ENCODE measurements at regions not wholly inside any gene's neighbourhood (a gene's known extent, or its start where the extent isn't known, plus 50 kb on each side); places are given as distances from the start of the nearest gene placed in this dataset.

DNA sequence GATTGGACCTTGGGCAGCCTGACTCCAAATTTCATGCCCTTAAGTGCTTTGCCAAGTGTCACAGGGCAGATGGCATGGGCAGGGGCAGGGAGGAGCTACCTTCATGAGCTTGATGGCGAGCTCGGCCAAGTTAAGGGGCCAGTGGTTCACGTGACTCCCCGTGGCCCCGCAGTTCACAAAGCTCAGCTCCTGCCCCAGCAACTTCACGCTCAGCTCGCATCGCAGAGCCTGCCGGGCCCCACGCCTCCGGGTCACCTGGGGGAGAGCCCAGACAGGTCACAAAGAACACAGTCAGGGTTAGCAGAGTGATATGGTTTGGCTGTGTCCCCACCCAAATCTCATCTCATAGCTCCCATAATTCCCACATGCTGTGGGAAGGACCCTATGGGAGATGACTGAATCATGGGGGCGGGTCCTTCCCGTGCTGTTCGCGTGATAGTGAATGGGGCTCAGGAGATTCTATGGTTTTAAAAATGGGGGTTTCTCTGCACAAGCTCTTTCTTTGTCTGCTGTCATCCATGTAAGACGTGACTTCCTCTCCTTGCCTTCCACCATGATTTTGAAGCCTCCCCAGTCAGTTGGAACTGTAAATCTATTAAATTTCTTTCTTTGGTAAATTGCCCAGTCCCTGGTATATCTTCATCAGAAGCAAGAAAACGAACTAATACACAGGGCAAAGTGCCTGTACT lies 108.1 kb downstream of the LITAF start:
- DNase-seq (ENCODE audit: low spot score, unreplicated experiment) = no peak
- peaks cover 20% of the 10 kb centered on the region for H3K9me3 Mint-ChIP-seq (ENCODE audit: low read depth)
- TF ChIP-seq CTCF (IDR thresholded peaks at IDR 0.05; ENCODE audit: unreplicated experiment) = no peak
- no peaks in the 10 kb centered on the region for H3K36me3 Mint-ChIP-seq (ENCODE audit: insufficient read depth)
- no peak overlapping the region for H3K27ac Mint-ChIP-seq
- H3K4me3 Mint-ChIP-seq (ENCODE audit: low read depth) = no peak overlapping the region
- H3K4me1 Mint-ChIP-seq (ENCODE audit: low read depth) = peaks cover 3% of the 10 kb centered on the region
- H3K27me3 Mint-ChIP-seq = peaks cover 3% of the 10 kb centered on the region

GRCh38 chr16:11479916-11480315 lies 106.8 kb downstream of the LITAF start:
- Mint-ChIP-seq H3K27me3 (peaks cover 3% of the 10 kb centered on the region), H3K4me1 (ENCODE audit: low read depth) (peaks cover 3% of the 10 kb centered on the region), H3K36me3 (ENCODE audit: insufficient read depth) (no peaks in the 10 kb centered on the region), H3K9me3 (ENCODE audit: low read depth) (peaks cover 28% of the 10 kb centered on the region), H3K27ac (no peak overlapping the region), H3K4me3 (ENCODE audit: low read depth) (no peak overlapping the region)
- no peak for TF ChIP-seq CTCF (IDR thresholded peaks at IDR 0.05; ENCODE audit: unreplicated experiment)
- no peak for DNase-seq (ENCODE audit: low spot score, unreplicated experiment)

GRCh38 chr16:11480634-11481033 lies 106.1 kb downstream of the LITAF start:
- TF ChIP-seq CTCF (IDR thresholded peaks at IDR 0.05; ENCODE audit: unreplicated experiment) = no peak
- no peak for DNase-seq (ENCODE audit: low spot score, unreplicated experiment)
- Mint-ChIP-seq H3K27me3 (peaks cover 3% of the 10 kb centered on the region), H3K27ac (no peak overlapping the region), H3K9me3 (ENCODE audit: low read depth) (peaks cover 33% of the 10 kb centered on the region), H3K4me1 (ENCODE audit: low read depth) (no peaks in the 10 kb centered on the region), H3K4me3 (ENCODE audit: low read depth) (no peak overlapping the region), H3K36me3 (ENCODE audit: insufficient read depth) (no peaks in the 10 kb centered on the region)

DNA sequence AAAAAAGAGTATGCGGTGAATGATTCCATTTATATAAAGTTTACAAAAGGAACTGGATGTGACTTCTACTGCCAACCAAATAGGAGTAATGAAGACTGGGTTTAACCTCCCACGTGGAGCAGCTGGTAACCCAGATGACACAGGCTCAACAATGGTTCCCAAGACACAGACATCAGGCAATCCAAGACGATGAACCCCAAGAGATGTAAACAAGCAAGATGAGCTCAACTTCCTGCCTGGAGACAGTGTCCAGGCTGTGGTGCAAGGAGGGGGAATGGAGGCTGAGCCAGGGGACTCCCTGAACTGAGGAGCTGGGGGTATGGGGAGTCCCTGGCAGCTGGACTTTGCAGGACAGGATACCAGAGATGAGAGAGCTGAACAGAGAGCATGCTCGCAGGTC lies 104.7 kb downstream of the LITAF start:
- Mint-ChIP-seq H3K27me3 (peaks cover 3% of the 10 kb centered on the region), H3K4me1 (ENCODE audit: low read depth) (no peaks in the 10 kb centered on the region), H3K36me3 (ENCODE audit: insufficient read depth) (no peaks in the 10 kb centered on the region), H3K4me3 (ENCODE audit: low read depth) (no peak overlapping the region), H3K9me3 (ENCODE audit: low read depth) (peaks cover 38% of the 10 kb centered on the region), H3K27ac (no peak overlapping the region)
- no peak for DNase-seq (ENCODE audit: low spot score, unreplicated experiment)
- no peak for TF ChIP-seq CTCF (IDR thresholded peaks at IDR 0.05; ENCODE audit: unreplicated experiment)

DNA sequence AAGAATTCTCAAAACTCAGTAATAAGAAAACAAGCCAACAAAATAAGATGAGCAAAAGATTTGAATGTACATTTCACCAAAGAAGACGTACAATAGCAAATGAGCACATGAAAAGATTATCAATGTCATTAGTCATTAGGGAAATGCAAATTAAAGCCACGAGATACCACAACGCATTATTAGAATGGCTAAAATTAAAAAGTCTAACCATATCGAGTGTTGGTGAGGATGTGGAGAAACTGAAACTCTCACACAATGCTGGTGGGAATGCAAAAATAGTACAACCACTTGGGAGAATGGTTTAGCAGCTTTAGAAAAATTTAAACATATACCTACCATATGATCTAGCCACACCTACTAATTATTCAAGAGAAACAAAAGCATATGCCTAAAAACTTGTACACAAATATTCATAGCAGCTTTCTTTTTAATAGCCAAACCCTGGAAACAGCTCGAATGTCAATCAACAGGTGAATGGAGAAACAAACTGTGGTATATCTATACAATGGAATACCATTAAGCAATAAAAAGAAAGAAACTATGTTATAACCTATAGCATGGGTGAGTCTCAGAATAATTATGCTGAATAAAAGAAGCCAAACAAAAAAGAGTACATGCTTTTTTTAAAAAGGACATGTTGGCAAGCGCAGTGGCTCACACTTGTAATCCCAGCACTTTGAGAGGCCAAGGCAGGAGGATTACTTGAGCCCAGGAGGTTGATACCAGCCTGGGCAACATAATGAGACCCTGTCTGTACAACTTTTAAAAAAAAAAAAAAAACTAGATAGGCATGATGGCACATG lies 103.6 kb downstream of the LITAF start:
- H3K27ac Mint-ChIP-seq = no peak overlapping the region

More for the DNA sequence above, 103.6 kb downstream of the LITAF start:
- no peak for TF ChIP-seq CTCF (IDR thresholded peaks at IDR 0.05; ENCODE audit: unreplicated experiment)
- no peak for DNase-seq (ENCODE audit: low spot score, unreplicated experiment)
- Mint-ChIP-seq H3K4me3 (ENCODE audit: low read depth) (no peak overlapping the region), H3K27me3 (peaks cover 3% of the 10 kb centered on the region), H3K4me1 (ENCODE audit: low read depth) (no peaks in the 10 kb centered on the region), H3K36me3 (ENCODE audit: insufficient read depth) (no peaks in the 10 kb centered on the region), H3K9me3 (ENCODE audit: low read depth) (peaks cover 38% of the 10 kb centered on the region)
